Naive B cell (primary cell): ENCODE measurements at regions not wholly inside any gene's neighbourhood (a gene's known extent, or its start where the extent isn't known, plus 50 kb on each side); places are given as distances from the start of the nearest gene placed in this dataset.
A peak's percentile ranks its signal among the peaks of the same experiment; 100 is the strongest.

ENCODE experiments used
- ATAC-seq, 2 donors: fragments of 150-1000 bp; cut with Tn5 transposase; 2 replicates each; pipeline ENCODE4 v1.10.0; 2021; ENCODE audit warnings: low read depth in 2 of 2, mild to moderate bottlenecking in 2 of 2, moderate library complexity in 2 of 2
- DNase-seq: peaks from one replicate; pipeline ENCODE4 v3.0.0; 2022
- H3K27ac Mint-ChIP-seq, 6 donors: one replicate each; pipeline ENCODE4 v1.8.0; 2020 to 2022; ENCODE audit warnings: mild to moderate bottlenecking in 6 of 6, mixed read lengths in 6 of 6, moderate library complexity in 5 of 6, inconsistent platforms in 2 of 6
- H3K27me3 Mint-ChIP-seq, 3 donors: one replicate each; pipeline ENCODE4 v1.8.0; 2021 to 2022; ENCODE audit warnings: mixed read lengths in 3 of 3, mild to moderate bottlenecking in 1 of 3
- H3K36me3 Mint-ChIP-seq, 2 donors: one replicate each; pipeline ENCODE4 v1.8.0; 2020 to 2022; ENCODE audit warnings: mixed read lengths in 2 of 2, inconsistent platforms in 1 of 2, mild to moderate bottlenecking in 1 of 2
- H3K4me1 Mint-ChIP-seq, 3 donors: one replicate each; pipeline ENCODE4 v1.8.0; 2020 to 2022; ENCODE audit warnings: mixed read lengths in 3 of 3, inconsistent platforms in 1 of 3, mild to moderate bottlenecking in 1 of 3, moderate library complexity in 1 of 3
- H3K4me3 Mint-ChIP-seq, 8 donors: one replicate each; pipeline ENCODE4 v1.8.0; 2020 to 2022; ENCODE audit warnings: mild to moderate bottlenecking in 8 of 8, mixed read lengths in 8 of 8, moderate library complexity in 8 of 8, inconsistent platforms in 2 of 8
- H3K9me3 Mint-ChIP-seq, 7 donors: one replicate each; pipeline ENCODE4 v1.8.0; 2020 to 2022; ENCODE audit warnings: mixed read lengths in 7 of 7, mild to moderate bottlenecking in 5 of 7, inconsistent platforms in 2 of 7, moderate library complexity in 1 of 7

- DNase-seq = no peak
- peaks cover 3 to 16% (median 8%) of the 10 kb centered on the region in 7 donors for H3K9me3 Mint-ChIP-seq
- H3K27me3 Mint-ChIP-seq = peaks cover 0 to 1% (median 0%) of the 10 kb centered on the region in 3 donors
- no peak overlapping the region for H3K4me3 Mint-ChIP-seq
- peaks cover 0 to 2% (median 0%) of the 10 kb centered on the region in 3 donors for H3K4me1 Mint-ChIP-seq
- H3K27ac Mint-ChIP-seq = no peak overlapping the region
- no peak for ATAC-seq
- H3K36me3 Mint-ChIP-seq = no peaks in the 10 kb centered on the region
Observed at GRCh38 chr1:213720032-213720431, 267.7 kb upstream of the PROX1 start.

DNA sequence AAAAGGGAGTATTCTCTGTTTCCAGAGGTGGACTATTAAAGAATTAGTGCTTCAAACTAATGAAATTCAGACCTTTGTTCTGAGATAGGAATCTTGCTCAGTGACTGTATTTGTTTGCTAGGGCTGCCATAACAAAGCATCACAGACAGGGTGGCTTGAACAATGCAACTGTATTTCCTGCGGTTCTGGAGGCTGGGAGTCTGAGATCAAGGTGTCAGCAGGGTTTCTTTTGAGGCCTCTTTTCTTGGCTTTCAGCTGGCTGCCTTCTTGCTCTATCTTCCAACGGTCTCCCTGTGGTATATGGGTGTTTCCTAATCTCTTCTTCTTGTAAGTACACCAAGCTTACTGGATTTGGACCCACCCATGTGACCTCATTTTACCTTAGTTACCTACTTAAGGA lies 264.6 kb upstream of the PROX1 start:
- ATAC-seq = no peak
- H3K36me3 Mint-ChIP-seq = no peaks in the 10 kb centered on the region

DNA sequence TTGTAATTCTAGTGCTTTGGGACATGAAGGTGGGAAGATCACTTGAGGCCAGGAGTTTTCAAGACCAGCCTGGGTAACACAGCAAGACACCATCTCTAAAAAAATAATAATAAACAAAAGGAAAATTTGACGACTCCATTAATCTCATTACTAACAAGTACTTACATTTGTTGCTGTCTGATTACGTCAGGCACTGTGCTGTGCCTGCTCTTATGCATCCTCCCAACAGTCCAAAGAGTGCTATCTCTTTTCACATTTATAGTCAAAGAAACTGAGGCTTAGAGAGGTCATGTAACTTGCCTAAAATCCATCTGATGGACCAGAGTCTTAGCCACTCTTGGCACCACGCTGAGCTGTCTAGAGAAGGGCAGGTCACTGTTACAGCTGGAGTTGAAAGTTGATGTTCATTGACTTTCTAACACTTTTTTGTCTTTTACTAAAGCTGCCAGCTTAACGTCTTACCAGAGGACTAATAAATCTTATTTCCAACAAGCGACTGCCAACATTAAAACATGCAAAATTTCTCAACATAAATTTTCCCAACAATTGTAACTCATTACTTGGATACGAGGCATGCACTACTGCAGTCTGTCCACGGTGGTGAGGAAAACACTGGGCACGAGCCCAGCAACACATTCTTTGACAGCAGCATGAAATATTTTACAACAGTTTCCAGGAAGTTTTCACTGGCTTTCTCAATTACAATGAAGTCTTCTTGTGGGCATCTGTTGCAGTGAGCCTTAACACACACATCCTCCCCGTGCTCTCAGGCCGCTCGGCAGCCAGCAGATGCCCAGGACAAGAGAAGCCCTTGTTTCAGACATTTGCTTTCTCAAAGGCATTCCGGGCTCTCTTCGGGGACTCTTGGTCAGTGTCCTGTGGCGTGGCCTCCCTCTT lies 262.9 kb upstream of the PROX1 start:
- Mint-ChIP-seq H3K4me3 (no peak overlapping the region), H3K36me3 (no peaks in the 10 kb centered on the region), H3K27ac (no peak overlapping the region)

More for the DNA sequence above, 264.6 kb upstream of the PROX1 start:
- no peak for DNase-seq
- Mint-ChIP-seq H3K9me3 (peaks cover 0 to 20% (median 6%) of the 10 kb centered on the region in 7 donors), H3K4me1 (peaks cover 0 to 2% (median 0%) of the 10 kb centered on the region in 3 donors), H3K27ac (no peak overlapping the region), H3K27me3 (no peaks in the 10 kb centered on the region), H3K4me3 (no peak overlapping the region)

GRCh38 chr1:213727853-213728592 lies 259.8 kb upstream of the PROX1 start:
- ATAC-seq = no peak
- Mint-ChIP-seq H3K4me3 (no peak overlapping the region), H3K9me3 (peaks cover 0 to 34% (median 10%) of the 10 kb centered on the region in 7 donors), H3K4me1 (no peaks in the 10 kb centered on the region), H3K27ac (no peak overlapping the region), H3K36me3 (no peaks in the 10 kb centered on the region), H3K27me3 (no peaks in the 10 kb centered on the region)
- no peak for DNase-seq

More for the DNA sequence above, 262.9 kb upstream of the PROX1 start:
- Mint-ChIP-seq H3K4me1 (no peaks in the 10 kb centered on the region), H3K9me3 (peaks cover 1 to 18% (median 8%) of the 10 kb centered on the region in 7 donors), H3K27me3 (no peaks in the 10 kb centered on the region)
- ATAC-seq (no peak), DNase-seq (no peak)

DNA sequence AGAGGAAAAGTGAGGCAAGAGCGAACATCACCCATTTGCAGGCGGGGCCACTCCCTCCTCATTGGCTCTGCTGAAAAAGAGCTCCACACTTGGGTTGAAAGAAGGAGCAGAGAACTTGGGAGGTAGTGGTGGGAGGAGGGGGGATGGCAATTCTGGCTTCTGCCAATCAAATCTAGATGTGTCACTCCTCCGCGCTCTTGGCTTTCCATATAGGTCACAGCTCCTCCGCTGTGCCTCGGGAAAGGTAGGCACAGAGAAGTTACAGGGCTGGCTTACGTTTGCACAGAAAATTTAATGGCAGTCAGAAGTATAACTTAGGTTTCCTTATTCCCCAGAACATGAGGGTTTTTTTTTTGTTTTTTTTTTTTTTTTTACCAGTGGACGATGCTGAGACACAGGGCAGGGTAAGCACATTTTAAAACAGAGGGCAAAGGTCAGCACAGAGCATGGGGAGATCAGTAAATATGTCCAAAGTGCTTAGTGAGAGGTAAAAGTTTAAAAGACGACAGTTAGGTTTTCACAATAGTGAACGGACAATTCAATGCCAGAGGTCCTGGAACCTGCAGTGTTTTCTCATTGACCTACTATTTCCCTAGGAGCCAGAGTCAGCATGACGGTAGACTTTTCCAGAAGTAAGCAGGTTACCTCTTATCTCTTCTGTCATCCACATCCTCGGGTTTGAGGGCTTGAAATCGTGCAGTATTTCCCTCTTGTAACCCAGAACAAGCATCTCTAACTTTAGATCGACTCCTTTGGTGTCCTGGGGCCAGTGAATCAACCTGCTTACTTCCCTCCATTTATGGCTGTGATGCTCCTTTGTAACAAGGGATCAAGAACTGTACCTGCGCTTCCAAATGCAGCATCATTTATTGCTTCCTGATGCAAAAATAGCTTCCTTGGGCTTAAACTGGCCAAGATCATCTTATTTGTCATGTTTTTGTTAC lies 258.9 kb upstream of the PROX1 start:
- Mint-ChIP-seq H3K36me3 (no peaks in the 10 kb centered on the region), H3K27me3 (no peaks in the 10 kb centered on the region), H3K27ac (no peak overlapping the region), H3K4me1 (no peaks in the 10 kb centered on the region), H3K9me3 (peaks cover 0 to 34% (median 10%) of the 10 kb centered on the region in 7 donors), H3K4me3 (no peak overlapping the region)
- no peak for ATAC-seq
- no peak for DNase-seq

DNA sequence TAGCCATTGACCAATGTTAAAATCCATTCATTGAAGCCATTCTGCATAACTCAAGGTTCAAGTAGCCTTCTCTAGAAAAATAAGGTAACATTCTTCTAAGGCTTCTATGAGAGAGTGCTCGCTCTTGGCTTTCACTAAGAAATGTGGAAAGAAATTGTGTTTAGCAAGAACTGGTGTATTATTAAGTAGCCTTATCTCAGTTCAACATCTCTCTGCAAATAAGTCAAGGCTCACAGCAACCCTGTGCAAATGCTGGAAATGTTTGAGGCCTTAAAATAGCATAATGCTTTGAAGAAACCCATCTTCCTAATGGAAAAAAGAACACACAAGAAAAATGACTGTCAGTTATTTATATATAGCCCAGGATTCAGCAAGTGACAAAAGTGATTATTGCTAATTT lies 254.1 kb upstream of the PROX1 start:
- peaks cover 4 to 35% (median 9%) of the 10 kb centered on the region in 7 donors for H3K9me3 Mint-ChIP-seq

GRCh38 chr1:213737398-213738035 lies 250.3 kb upstream of the PROX1 start:
- H3K9me3 Mint-ChIP-seq = peaks cover 0 to 12% (median 4%) of the 10 kb centered on the region in 7 donors
- ATAC-seq = no peak
- H3K27ac Mint-ChIP-seq = no peak overlapping the region
- no peaks in the 10 kb centered on the region for H3K4me1 Mint-ChIP-seq
- no peaks in the 10 kb centered on the region for H3K36me3 Mint-ChIP-seq
- no peak overlapping the region for H3K4me3 Mint-ChIP-seq
- H3K27me3 Mint-ChIP-seq = peaks cover 0 to 4% (median 0%) of the 10 kb centered on the region in 3 donors
- DNase-seq = no peak

More for the DNA sequence above, 254.1 kb upstream of the PROX1 start:
- no peak overlapping the region for H3K4me3 Mint-ChIP-seq
- ATAC-seq (no peak), DNase-seq (no peak)
- H3K27ac Mint-ChIP-seq = no peak overlapping the region
- H3K4me1 Mint-ChIP-seq = no peaks in the 10 kb centered on the region
- peaks cover 0 to 4% (median 0%) of the 10 kb centered on the region in 3 donors for H3K27me3 Mint-ChIP-seq
- no peaks in the 10 kb centered on the region for H3K36me3 Mint-ChIP-seq

- DNase-seq (no peak), ATAC-seq (no peak)
- peaks cover 0 to 4% (median 0%) of the 10 kb centered on the region in 3 donors for H3K27me3 Mint-ChIP-seq
- H3K9me3 Mint-ChIP-seq = peaks cover under 1 to 18% (median 5%) of the 10 kb centered on the region in 7 donors
- H3K27ac Mint-ChIP-seq = no peak overlapping the region
- H3K4me1 Mint-ChIP-seq = no peaks in the 10 kb centered on the region
- H3K4me3 Mint-ChIP-seq = no peak overlapping the region
- H3K36me3 Mint-ChIP-seq = no peaks in the 10 kb centered on the region
Observed at GRCh38 chr1:213738658-213739057, 249.1 kb upstream of the PROX1 start.

- Mint-ChIP-seq H3K4me1 (no peaks in the 10 kb centered on the region), H3K36me3 (no peaks in the 10 kb centered on the region), H3K4me3 (no peak overlapping the region), H3K9me3 (peaks cover 3 to 11% (median 5%) of the 10 kb centered on the region in 7 donors), H3K27me3 (peaks cover 0 to 3% (median 0%) of the 10 kb centered on the region in 3 donors), H3K27ac (no peak overlapping the region)
- DNase-seq (no peak), ATAC-seq (no peak)
Observed at GRCh38 chr1:213742992-213743391, 244.8 kb upstream of the PROX1 start.

DNA sequence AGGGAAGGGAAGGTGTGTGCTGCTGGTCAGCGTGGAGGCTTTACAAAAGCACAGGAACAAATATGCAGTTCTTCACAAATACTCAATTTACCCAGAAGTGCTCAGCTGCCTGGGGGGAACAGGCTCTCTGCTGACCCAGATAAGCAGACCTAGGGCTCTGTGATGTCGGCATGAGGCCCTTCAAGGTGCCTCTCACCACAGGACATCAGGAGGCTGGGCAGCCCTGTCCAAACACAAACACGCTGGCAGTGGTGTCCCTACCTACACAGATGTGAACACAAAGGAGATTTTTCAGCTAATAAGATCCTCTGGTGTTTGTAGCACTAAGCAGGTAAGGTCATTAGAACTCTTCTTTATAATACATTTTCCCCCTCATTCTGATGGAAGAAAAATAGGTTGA lies 243.0 kb upstream of the PROX1 start:
- ATAC-seq = no peak
- H3K27me3 Mint-ChIP-seq = no peaks in the 10 kb centered on the region
- H3K9me3 Mint-ChIP-seq = peaks cover 3 to 11% (median 6%) of the 10 kb centered on the region in 7 donors

DNA sequence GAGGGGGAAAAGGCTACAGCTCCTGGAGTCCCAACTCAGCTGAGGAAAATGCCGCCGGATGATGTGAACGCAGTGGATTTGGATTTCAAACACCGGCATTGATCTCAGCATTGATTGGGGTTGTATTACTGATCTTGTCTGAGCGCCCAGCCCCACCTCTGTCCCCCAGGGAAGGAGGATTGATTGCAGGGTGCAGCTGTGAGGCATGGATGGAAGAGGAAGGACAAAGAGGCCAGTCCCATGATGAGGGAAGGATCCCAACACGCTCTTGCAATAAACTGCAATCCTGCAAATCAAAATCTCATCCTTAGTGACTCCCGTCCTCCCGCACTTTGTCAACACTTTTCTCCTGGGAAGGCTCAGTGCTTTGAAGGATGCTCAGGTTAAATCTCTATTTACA lies 242.3 kb upstream of the PROX1 start:
- Mint-ChIP-seq H3K27me3 (no peaks in the 10 kb centered on the region), H3K4me1 (no peaks in the 10 kb centered on the region)

More for the DNA sequence above, 243.0 kb upstream of the PROX1 start:
- Mint-ChIP-seq H3K4me1 (no peaks in the 10 kb centered on the region), H3K36me3 (no peaks in the 10 kb centered on the region), H3K4me3 (no peak overlapping the region), H3K27ac (no peak overlapping the region)
- DNase-seq = no peak

DNA sequence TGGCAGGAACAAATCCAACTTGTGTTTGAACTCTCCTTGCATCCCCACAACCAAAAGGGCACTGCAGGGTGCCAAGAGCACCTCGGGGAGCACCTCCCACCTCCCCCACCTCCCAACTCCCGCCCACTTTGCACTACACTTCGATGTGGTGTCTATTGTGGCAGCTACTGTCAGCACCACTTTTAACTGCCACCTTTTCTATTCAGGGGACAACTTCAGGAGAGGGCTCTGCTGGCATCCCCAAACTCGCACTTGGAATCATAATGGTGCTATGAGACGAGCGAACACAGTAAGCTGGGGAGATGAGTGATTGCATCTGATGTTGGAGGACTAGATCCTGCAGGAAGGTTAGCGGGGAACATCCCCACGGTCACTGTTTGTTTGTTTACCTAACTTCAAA lies 238.2 kb upstream of the PROX1 start:
- DNase-seq (no peak), ATAC-seq (no peak)
- H3K27me3 Mint-ChIP-seq = no peaks in the 10 kb centered on the region
- H3K36me3 Mint-ChIP-seq = no peaks in the 10 kb centered on the region
- H3K4me1 Mint-ChIP-seq = no peaks in the 10 kb centered on the region
- H3K9me3 Mint-ChIP-seq = peaks cover 0 to 12% (median 6%) of the 10 kb centered on the region in 7 donors
- no peak overlapping the region for H3K27ac Mint-ChIP-seq
- H3K4me3 Mint-ChIP-seq = peak overlapping the region in 1 of 8 donors; percentile 21

More for the DNA sequence above, 242.3 kb upstream of the PROX1 start:
- no peak for ATAC-seq
- H3K4me3 Mint-ChIP-seq = no peak overlapping the region
- peaks cover 3 to 11% (median 6%) of the 10 kb centered on the region in 7 donors for H3K9me3 Mint-ChIP-seq
- no peaks in the 10 kb centered on the region for H3K36me3 Mint-ChIP-seq
- no peak for DNase-seq
- no peak overlapping the region for H3K27ac Mint-ChIP-seq
